Inflammatory macrophage treated with lipopolysaccharide for 1 hour (primary cell): ENCODE measurements at regions not wholly inside any gene's neighbourhood (a gene's known extent, or its start where the extent isn't known, plus 50 kb on each side); places are given as distances from the start of the nearest gene placed in this dataset.
"Not testable (repeated sequence)": the region's sequence is repeated elsewhere in the genome, so short reads cannot be mapped to it uniquely, and the experiment has no call there.

Experiments used
- DNase-seq, 2 donors: peaks; one replicate each; pipeline ENCODE4 v3.0.0-alpha.2; 2020 to 2022

- no peak for DNase-seq
Observed at GRCh38 chr10:78465431-78465830, 431.8 kb downstream of the RPS24 start.

- no peak for DNase-seq
Observed at GRCh38 chr10:78467496-78468106, 433.9 kb downstream of the RPS24 start.

- DNase-seq: not testable (repeated sequence)
Observed at GRCh38 chr10:78468731-78469130, 435.1 kb downstream of the RPS24 start.

GRCh38 chr10:78470267-78471103 lies 436.8 kb downstream of the RPS24 start:
- no peak for DNase-seq

- no peak for DNase-seq
Observed at GRCh38 chr10:78471326-78471722, 437.7 kb downstream of the RPS24 start.

GRCh38 chr10:78471723-78472550 lies 438.3 kb downstream of the RPS24 start:
- no peak for DNase-seq

GRCh38 chr10:78472551-78472890 lies 438.9 kb downstream of the RPS24 start:
- no peak for DNase-seq

- DNase-seq: no peak
Observed at GRCh38 chr10:78473006-78473405, 439.3 kb downstream of the RPS24 start.

GRCh38 chr10:78474743-78475142 lies 441.1 kb downstream of the RPS24 start:
- no peak for DNase-seq

- DNase-seq: no peak
Observed at GRCh38 chr10:78475437-78475836, 441.8 kb downstream of the RPS24 start.

- no peak for DNase-seq
Observed at GRCh38 chr10:78476156-78476555, 442.5 kb downstream of the RPS24 start.

GRCh38 chr10:78476844-78477243 lies 443.2 kb downstream of the RPS24 start:
- DNase-seq: no peak

- no peak for DNase-seq
Observed at GRCh38 chr10:78478919-78479318, 445.3 kb downstream of the RPS24 start.

GRCh38 chr10:78479467-78479866 lies 445.8 kb downstream of the RPS24 start:
- no peak for DNase-seq

- no peak for DNase-seq
Observed at GRCh38 chr10:78481842-78482241, 448.2 kb downstream of the RPS24 start.

- DNase-seq: no peak
Observed at GRCh38 chr10:78483641-78484040, 450.0 kb downstream of the RPS24 start.

GRCh38 chr10:78489034-78489433 lies 455.4 kb downstream of the RPS24 start:
- no peak for DNase-seq

GRCh38 chr10:78491812-78492211 lies 458.1 kb downstream of the RPS24 start:
- DNase-seq: peak; percentile 18 to 34

GRCh38 chr10:78492424-78492823 lies 458.8 kb downstream of the RPS24 start:
- DNase-seq: no peak

GRCh38 chr10:78494179-78494578 lies 460.5 kb downstream of the RPS24 start:
- DNase-seq: no peak

- DNase-seq: peak in 1 of 2 donors; percentile 11
Observed at GRCh38 chr10:78502210-78502936, 468.7 kb downstream of the RPS24 start.

GRCh38 chr10:78504181-78504580 lies 470.5 kb downstream of the RPS24 start:
- DNase-seq: no peak

GRCh38 chr10:78505657-78506056 lies 472.0 kb downstream of the RPS24 start:
- DNase-seq: no peak
